ENCODE measurements at regions not wholly inside any gene's neighbourhood (a gene's known extent, or its start where the extent isn't known, plus 50 kb on each side); places are given as distances from the start of the nearest gene placed in this dataset.
"Not testable (repeated sequence)": the region's sequence is repeated elsewhere in the genome, so short reads cannot be mapped to it uniquely, and the experiment has no call there.

DNA sequence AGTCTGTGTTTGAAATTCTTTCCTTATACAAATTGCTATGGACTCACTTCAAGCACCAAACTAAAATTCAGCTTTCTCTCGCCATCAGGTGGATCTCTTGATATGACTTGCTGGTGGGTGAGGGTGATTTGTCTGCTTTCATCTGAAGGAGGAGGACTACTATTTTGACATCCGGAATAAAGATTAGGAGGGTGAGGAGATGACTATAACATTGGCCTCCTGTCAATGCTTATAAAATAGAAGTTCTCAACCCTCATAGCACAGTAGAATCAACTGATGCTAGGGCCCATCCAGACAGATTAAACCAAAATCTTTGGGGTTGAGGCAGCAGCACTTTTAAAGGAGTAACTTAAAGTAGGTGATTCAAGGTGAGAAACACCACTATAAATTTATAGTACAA, 120.4 kb upstream of the DNAJC10 start:
- no peak for DNase-seq (ENCODE audit: low read depth)

- DNase-seq (ENCODE audit: low read depth), result no peak
These were observed 118.3 kb upstream of the DNAJC10 start for GRCh38 chr2:182597570-182598295.

- no peak for DNase-seq (ENCODE audit: low read depth)
These were observed 117.4 kb upstream of the DNAJC10 start for GRCh38 chr2:182598626-182599025.

GRCh38 chr2:182605166-182605565, 110.9 kb upstream of the DNAJC10 start:
- no peak for DNase-seq (ENCODE audit: low read depth)

DNA sequence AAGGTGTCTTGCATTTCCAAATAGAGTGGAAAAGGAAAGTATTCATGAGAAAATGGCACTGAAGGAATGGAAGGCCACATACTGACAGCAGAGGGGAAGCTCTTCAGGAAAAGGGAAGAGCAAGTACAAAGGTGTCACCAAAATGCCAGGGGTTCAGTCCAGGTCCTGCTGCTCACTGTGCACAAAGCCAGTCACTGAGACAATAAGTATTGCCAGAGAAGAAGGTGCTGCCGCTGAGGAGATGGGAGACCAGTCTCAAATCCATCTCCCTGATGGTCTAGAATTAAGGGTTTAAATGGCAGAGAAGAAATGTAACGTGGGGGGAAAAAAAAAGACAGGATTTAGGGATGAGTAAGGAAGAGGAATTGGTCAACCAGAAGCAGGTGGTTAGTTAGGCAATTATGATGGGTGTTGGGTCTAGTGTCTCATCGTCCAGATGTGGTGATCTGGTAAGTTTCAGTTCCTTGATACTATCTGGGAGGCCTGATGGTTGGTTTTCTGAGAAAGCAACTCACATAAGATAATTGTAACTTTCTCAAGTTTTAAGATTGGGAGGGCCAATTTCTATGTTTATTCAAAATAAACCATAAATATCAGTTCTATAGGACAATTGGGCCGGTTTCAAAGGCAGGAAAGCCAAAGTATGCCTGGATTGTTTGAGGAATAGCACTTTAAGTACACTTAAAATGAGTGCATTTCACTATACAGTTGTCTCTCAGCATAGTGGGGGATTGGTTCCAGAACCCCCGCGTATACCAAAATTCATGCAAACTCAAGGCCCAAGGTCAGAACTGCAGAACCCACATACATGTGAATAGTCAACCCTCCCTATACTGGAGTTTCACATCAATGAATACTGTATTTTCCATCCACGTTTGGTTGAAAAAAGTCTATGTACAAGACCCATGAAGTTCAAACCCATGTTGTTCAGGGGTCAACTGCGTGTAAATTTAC, 109.1 kb upstream of the DNAJC10 start:
- DNase-seq (ENCODE audit: low read depth), result no peak

GRCh38 chr2:182608181-182608845, 107.7 kb upstream of the DNAJC10 start:
- no peak for DNase-seq (ENCODE audit: low read depth)

GRCh38 chr2:182609005-182609404, 107.1 kb upstream of the DNAJC10 start:
- DNase-seq (ENCODE audit: low read depth), result not testable (repeated sequence)

- no peak for DNase-seq (ENCODE audit: low read depth)
These were observed 105.8 kb upstream of the DNAJC10 start for GRCh38 chr2:182610231-182610630.

DNA sequence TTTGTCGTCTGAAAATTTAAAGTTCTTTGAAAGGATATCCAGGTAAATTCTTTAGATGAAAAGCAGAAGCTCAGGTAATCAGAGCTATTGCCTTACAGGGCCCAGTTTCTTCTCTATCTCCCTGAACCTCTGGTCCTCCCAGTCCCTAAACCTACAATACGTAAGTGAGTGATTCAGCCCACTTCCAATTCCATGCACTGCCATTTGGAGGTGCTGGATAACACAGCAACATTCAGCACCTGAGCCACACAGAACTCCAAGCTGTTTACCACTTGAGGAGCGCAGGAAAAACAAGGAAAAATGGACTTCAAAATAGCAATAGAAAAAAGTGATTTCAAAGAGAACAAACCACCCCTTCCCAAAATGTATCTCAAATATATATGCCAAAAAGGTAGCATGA, 105.0 kb upstream of the DNAJC10 start:
- DNase-seq (ENCODE audit: low read depth), result no peak

- no peak for DNase-seq (ENCODE audit: low read depth)
These were observed 101.0 kb upstream of the DNAJC10 start for GRCh38 chr2:182615036-182615435.

DNA sequence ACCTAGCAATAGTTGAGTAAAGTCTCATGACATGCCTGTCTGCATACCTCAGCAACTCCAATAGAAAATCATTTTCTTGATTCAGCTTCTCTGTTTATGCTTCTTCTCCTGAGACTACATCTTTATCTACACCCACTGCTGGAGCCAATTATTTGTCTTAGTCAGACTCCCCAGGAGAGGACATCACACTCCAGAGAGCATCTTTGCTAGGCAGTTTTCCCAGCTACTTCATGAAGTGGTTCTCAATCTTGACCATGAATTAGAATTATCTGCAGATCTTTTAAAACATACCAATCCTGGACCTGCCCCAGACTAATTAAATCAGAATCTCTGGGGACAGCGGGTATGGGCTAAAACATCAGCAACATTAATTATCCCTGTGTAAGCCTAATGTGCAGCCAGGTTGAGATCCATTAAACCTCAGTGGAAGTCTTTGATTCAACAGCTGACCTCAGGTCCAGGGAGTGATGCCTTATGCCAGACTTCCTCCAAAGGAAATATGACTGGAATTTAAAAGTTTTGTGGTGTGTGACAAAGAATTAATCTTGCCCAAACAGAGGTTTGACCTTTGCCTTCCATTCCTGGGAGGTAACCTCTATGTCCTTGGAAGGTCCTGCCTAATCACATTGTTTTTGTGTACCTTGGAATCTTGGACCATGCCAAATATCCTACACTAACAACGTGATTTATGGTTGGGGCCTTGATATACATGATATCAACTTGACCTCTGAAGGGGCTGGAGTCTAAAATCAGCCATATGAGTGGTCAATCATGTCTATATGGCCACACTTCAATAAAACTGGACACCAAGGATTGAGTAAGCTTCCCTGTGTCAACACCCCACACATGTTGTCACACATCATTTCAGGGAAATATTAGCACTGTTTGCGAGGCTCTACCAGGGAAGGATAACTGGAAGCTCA, 99.3 kb upstream of the DNAJC10 start:
- no peak for DNase-seq (ENCODE audit: low read depth)

DNA sequence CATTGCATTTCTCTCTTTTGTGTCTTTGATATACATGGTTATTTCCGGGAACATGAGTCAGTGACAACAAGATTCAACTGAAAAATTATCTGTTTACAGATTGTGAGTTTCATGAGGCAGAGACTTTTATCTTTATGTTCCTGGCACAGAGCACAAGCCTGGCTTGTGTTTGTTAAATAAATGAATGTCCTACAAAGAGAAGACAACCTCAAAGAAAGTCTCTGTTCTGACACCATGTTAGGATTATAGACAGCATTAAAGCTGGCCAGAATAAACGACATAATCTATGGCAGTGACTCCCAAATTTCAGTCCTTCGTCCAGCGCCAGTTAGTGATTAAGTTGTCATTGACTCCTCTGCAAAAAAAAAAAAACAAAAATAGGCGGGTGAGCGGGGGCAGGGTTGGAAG, 97.4 kb upstream of the DNAJC10 start:
- no peak for DNase-seq (ENCODE audit: low read depth)

- DNase-seq (ENCODE audit: low read depth), result no peak
These were observed 96.8 kb upstream of the DNAJC10 start for GRCh38 chr2:182619276-182619675.

DNA sequence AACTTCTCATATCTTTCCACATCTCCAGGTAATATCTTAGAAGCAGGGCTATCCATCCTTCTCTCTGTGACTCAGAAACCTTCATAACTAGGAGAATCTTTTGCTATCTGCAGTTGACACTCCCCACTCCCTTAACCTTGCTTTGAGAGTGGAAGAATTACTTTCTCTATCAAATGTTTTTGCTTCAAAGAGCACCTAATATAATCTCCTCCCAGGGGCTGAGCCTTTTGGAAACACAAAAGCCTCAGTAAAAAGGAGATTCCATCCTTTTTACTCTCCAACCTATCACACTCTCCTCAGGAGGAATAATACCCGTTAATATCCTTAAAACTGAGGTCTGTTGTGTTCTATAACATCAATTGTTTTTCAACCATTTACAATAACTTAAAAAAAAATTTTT, 94.9 kb upstream of the DNAJC10 start:
- DNase-seq (ENCODE audit: low read depth), result no peak

DNA sequence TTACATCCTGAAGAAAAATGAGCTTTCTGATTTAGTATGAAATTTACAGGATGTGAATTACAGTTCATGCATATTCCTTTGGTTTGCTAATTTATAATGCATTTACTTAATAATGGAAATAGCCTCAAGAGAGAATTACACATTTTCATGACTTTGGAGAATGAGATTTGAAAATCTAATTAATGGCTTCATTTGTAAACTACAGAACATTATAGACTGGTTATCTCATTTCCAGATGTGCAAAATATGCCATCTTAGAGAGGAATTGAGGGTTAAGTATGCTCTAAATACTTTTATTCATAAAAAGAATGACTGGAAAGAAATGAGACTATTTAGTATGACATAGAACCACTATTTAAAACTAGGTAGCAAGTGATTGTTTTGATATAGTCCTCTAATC, 94.2 kb upstream of the DNAJC10 start:
- no peak for DNase-seq (ENCODE audit: low read depth)

GRCh38 chr2:182622231-182622630, 93.8 kb upstream of the DNAJC10 start:
- no peak for DNase-seq (ENCODE audit: low read depth)

- no peak for DNase-seq (ENCODE audit: low read depth)
These were observed 90.2 kb upstream of the DNAJC10 start for GRCh38 chr2:182625814-182626213.

GRCh38 chr2:182628916-182629315, 87.1 kb upstream of the DNAJC10 start:
- DNase-seq (ENCODE audit: low read depth), result no peak

GRCh38 chr2:182630207-182630606, 85.8 kb upstream of the DNAJC10 start:
- no peak for DNase-seq (ENCODE audit: low read depth)

GRCh38 chr2:182631299-182631698, 84.8 kb upstream of the DNAJC10 start:
- DNase-seq (ENCODE audit: low read depth), result no peak

- DNase-seq (ENCODE audit: low read depth), result no peak
These were observed 81.7 kb upstream of the DNAJC10 start for GRCh38 chr2:182634386-182634785.
